Gastrocnemius medialis (tissue), 4 donors: ENCODE measurements at regions not wholly inside any gene's neighbourhood (a gene's known extent, or its start where the extent isn't known, plus 50 kb on each side); places are given as distances from the start of the nearest gene placed in this dataset.

Source experiments
- CTCF ChIP-seq, 5 experiments: fragments of 450-650 bp in 3 of 5; fragments of 200-600 bp in 2 of 5; sonication (generic) in 2 of 5; IDR thresholded peaks in 4 of 5; conservative IDR thresholded peaks in 1 of 5; 1 replicate in 4 of 5; 2 replicates in 1 of 5; pipeline ENCODE4 v1.5.1; 2016 to 2019; ENCODE audit warnings: antibody characterized with exemption in 5 of 5, mild to moderate bottlenecking in 3 of 5, moderate library complexity in 3 of 5
- POLR2A ChIP-seq, 2 donors: fragments of 450-650 bp; IDR thresholded peaks; one replicate each; pipeline ENCODE4 v1.6.1; 2017; ENCODE audit warnings: antibody characterized with exemption in 2 of 2, mild to moderate bottlenecking in 2 of 2, moderate library complexity in 2 of 2

GRCh38 chr20:46808565-46808964 is 86.1 kb upstream of the EYA2 start:
- no peak for TF ChIP-seq CTCF (IDR thresholded peaks at IDR 0.05 in 4 of 5, conservative IDR thresholded peaks at IDR 0.05 in 1 of 5)
- TF ChIP-seq POLR2A (IDR thresholded peaks at IDR 0.05), result no peak
